PFSK-1 (cell line): ENCODE measurements at regions not wholly inside any gene's neighbourhood (a gene's known extent, or its start where the extent isn't known, plus 50 kb on each side); places are given as distances from the start of the nearest gene placed in this dataset.

Source experiments
- FOXP2 ChIP-seq: optimal IDR thresholded peaks from 2 replicates; pipeline ENCODE3; 2011; ENCODE audit warnings: borderline replicate concordance, control low read depth, inconsistent platforms; ENCODE audit not compliant: insufficient read depth; ENCODE audit errors: extremely low read length, extremely low read depth
- TAF1 ChIP-seq: IDR thresholded peaks from 2 replicates; pipeline ENCODE4 v1.6.1; 2012; ENCODE audit warnings: low read length, control low read depth, borderline replicate concordance; ENCODE audit not compliant: insufficient read depth

GRCh38 chr5:125778791-125779190 lies 644.4 kb upstream of the GRAMD2B start:
- TF ChIP-seq TAF1: no peak
- TF ChIP-seq FOXP2: no peak
